K562 (cell line): ENCODE measurements at regions not wholly inside any gene's neighbourhood (a gene's known extent, or its start where the extent isn't known, plus 50 kb on each side); places are given as distances from the start of the nearest gene placed in this dataset.
"Not testable (repeated sequence)": the region's sequence is repeated elsewhere in the genome, so short reads cannot be mapped to it uniquely, and the experiment has no call there.

Source experiments
- ATAC-seq: fragments of 200-7000 bp; cut with Tn5 transposase; 3 replicates; pipeline ENCODE4 v1.9.1; 2020; ENCODE audit warnings: moderate library complexity
- BruUV-seq: library from RNA; stranded (reverse); fragments of 400-500 nt; replicated peaks from 2 replicates; lab custom pipeline; 2021; lab: Mats Ljungman, UMichigan
- CTCF ChIA-PET: fragments of 300-600 bp; formaldehyde crosslinking; extraction: SDS; loops from one replicate; lab custom pipeline; 2021; ENCODE audit warnings: low intra/inter-chr PET ratio; lab: Yijun Ruan, JAX
- POLR2A ChIA-PET: fragments of 300-600, 350-650 bp; sonication (Branson Sonifier 250); formaldehyde crosslinking; extraction: SDS; loops from one replicate; lab custom pipeline; 2021; ENCODE audit warnings: antibody characterized with exemption, inconsistent platforms; lab: Yijun Ruan, JAX
- DNase-seq, 4 experiments: peaks; one replicate each; pipeline versions ENCODE4 v3.0.0 to v3.0.0-alpha.2; 2011 to 2018; ENCODE audit warnings: low spot score in 3 of 4, mixed read lengths in 3 of 4; ENCODE audit errors: extremely low read depth in 1 of 4
- FAIRE-seq: peaks from 2 replicates; lab custom pipeline; 2011; peaks lifted over from hg19 to GRCh38; lab: Jason Lieb, UNC
- H2AFZ ChIP-seq: 2 replicates; pipeline ENCODE4 v1.6.0; 2011; ENCODE audit warnings: low read depth, low read length, control low read depth, inconsistent platforms
- H3K27ac ChIP-seq: fragments of 200-600 bp; 3 replicates; pipeline ENCODE4 v1.8.0; 2011; ENCODE audit warnings: low read depth, mild to moderate bottlenecking, control low read depth, inconsistent platforms, low read length, moderate library complexity, mixed read lengths; ENCODE audit errors: extremely low read depth
- H3K27me3 ChIP-seq, 2 experiments: fragments of 300-600 bp in 1 of 2; 2 replicates in 1 of 2; 3 replicates in 1 of 2; pipeline versions ENCODE4 v1.6.0 to v1.8.0; 2011; ENCODE audit warnings: inconsistent platforms in 2 of 2, low read length in 2 of 2, mild to moderate bottlenecking in 1 of 2, mixed read lengths in 1 of 2, moderate library complexity in 1 of 2; ENCODE audit not compliant: control insufficient read depth in 2 of 2, insufficient read depth in 2 of 2
- H3K36me3 ChIP-seq: fragments of 300-600 bp; 3 replicates; pipeline ENCODE4 v1.8.0; 2011; ENCODE audit warnings: mild to moderate bottlenecking, low read length, inconsistent platforms; ENCODE audit not compliant: control insufficient read depth, insufficient read depth
- H3K4me1 ChIP-seq, 2 experiments: fragments of 200-600 bp in 1 of 2; replicated peaks in 1 of 2; 2 replicates in 1 of 2; 3 replicates in 1 of 2; pipeline versions ENCODE4 v1.5.1 to v1.8.0; 2011; ENCODE audit warnings: inconsistent platforms in 2 of 2, low read length in 2 of 2, mild to moderate bottlenecking in 1 of 2, mixed read lengths in 1 of 2, moderate library complexity in 1 of 2; ENCODE audit not compliant: control insufficient read depth in 2 of 2, insufficient read depth in 2 of 2
- H3K4me2 ChIP-seq: 2 replicates; pipeline ENCODE4 v1.6.1; 2011; ENCODE audit warnings: low read length, control low read depth, inconsistent platforms, mixed read lengths; ENCODE audit not compliant: insufficient read depth
- H3K4me3 ChIP-seq: fragments of 200-600 bp; sonication (generic), shearing (Covaris generic); 2 replicates; pipeline ENCODE4 v1.5.1; 2016; ENCODE audit warnings: control low read depth, inconsistent platforms
- H3K79me2 ChIP-seq: fragments of 200-600 bp; 3 replicates; pipeline ENCODE4 v1.8.0; 2011; ENCODE audit warnings: low read length, inconsistent platforms; ENCODE audit not compliant: control insufficient read depth, insufficient read depth
- H3K9ac ChIP-seq, 2 experiments: 2 replicates each; pipeline versions ENCODE4 v1.6.0 to v1.6.1; 2011; ENCODE audit warnings: low read depth in 2 of 2, low read length in 2 of 2, control low read depth in 1 of 2, inconsistent platforms in 1 of 2, mild to moderate bottlenecking in 1 of 2, mixed read lengths in 1 of 2; ENCODE audit not compliant: insufficient read depth in 1 of 2
- H3K9me1 ChIP-seq: one replicate; pipeline ENCODE4 v1.6.0; 2011; ENCODE audit warnings: inconsistent platforms, mild to moderate bottlenecking, low read length, moderate library complexity; ENCODE audit not compliant: control insufficient read depth, insufficient read depth
- H3K9me3 ChIP-seq: replicated peaks from 2 replicates; pipeline ENCODE4 v1.5.1; 2011; ENCODE audit warnings: low read depth, low read length, inconsistent platforms; ENCODE audit not compliant: control insufficient read depth, insufficient read depth
- H4K20me1 ChIP-seq: replicated peaks from 2 replicates; pipeline ENCODE4 v1.6.1; 2011; ENCODE audit warnings: low read length, inconsistent platforms, mixed read lengths; ENCODE audit not compliant: control insufficient read depth, insufficient read depth
- POLR2A ChIP-seq: fragments of 450-650 bp; conservative IDR thresholded peaks from 2 replicates; pipeline ENCODE4 v1.6.1; 2016
- POLR2B ChIP-seq: fragments of 450-650 bp; IDR thresholded peaks from 2 replicates; pipeline ENCODE4 v1.6.1; 2018; ENCODE audit warnings: low read depth; ENCODE audit not compliant: partially characterized antibody
- POLR2G ChIP-seq: fragments of 200-400 bp; formaldehyde crosslinking; IDR thresholded peaks from 2 replicates; pipeline ENCODE4 v1.6.1; 2017; ENCODE audit warnings: low read depth, mild to moderate bottlenecking, antibody characterized with exemption, low read length, moderate library complexity
- WGBS: fragments of 100-300 bp; shearing (Covaris generic); methylation state at CpG from one replicate; pipeline ENCODE4 v1.1.6; 2016; ENCODE audit warnings: low coverage, mixed read lengths; ENCODE audit not compliant: insufficient coverage; ENCODE audit errors: missing lambda C conversion rate; 5-methylcytosine and 5-hydroxymethylcytosine counted together
- in situ Hi-C: fragments of 300-500 bp; cut with MboI; formaldehyde crosslinking; loops from 4 replicates; pipeline ENCODE4 v1.15.0; 2018; ENCODE audit warnings: inconsistent platforms, mixed read lengths
- intact Hi-C: fragments of 100-400 bp; cut with micrococcal nuclease; formaldehyde crosslinking; loops from 2 replicates; pipeline ENCODE4 v1.14.2; 2022

- POLR2A ChIA-PET, result not testable (repeated sequence)
These were observed 59.5 kb upstream of the APOD start for GRCh38 chr3:195643245-195643644.

GRCh38 chr3:195642311-195642710 lies 58.6 kb upstream of the APOD start:
- H4K20me1 ChIP-seq, H3K4me2 ChIP-seq, DNase-seq, H3K9me3 ChIP-seq, ATAC-seq, H2AFZ ChIP-seq, CTCF ChIA-PET, POLR2A ChIA-PET, intact Hi-C loops, FAIRE-seq, H3K9ac ChIP-seq, H3K9me1 ChIP-seq, in situ Hi-C loops, BruUV-seq, H3K4me3 ChIP-seq, H3K4me1 ChIP-seq, H3K27ac ChIP-seq, H3K27me3 ChIP-seq: not testable (repeated sequence)
- TF ChIP-seq POLR2G (0 out of 2 replicates have a peak, but pooled peaks have one; percentile 47), POLR2B (peak; percentile 28), POLR2A (peak; percentile 50; the same call in 1 of the 2 replicates)
- WGBS, result 85% methylated on average over 15 of the region's 15 CpGs
- H3K79me2 ChIP-seq, result peaks cover 12% of the 10 kb centered on the region
- H3K36me3 ChIP-seq, result peaks cover 16% of the 10 kb centered on the region; the same call in 2 of the 3 replicates

More at GRCh38 chr3:195643245-195643644, 59.5 kb upstream of the APOD start:
- H3K9me3 ChIP-seq, ATAC-seq, BruUV-seq, H3K79me2 ChIP-seq, in situ Hi-C loops, FAIRE-seq, intact Hi-C loops, H3K27ac ChIP-seq, CTCF ChIA-PET, H3K36me3 ChIP-seq, H2AFZ ChIP-seq, H4K20me1 ChIP-seq, H3K9ac ChIP-seq, H3K4me1 ChIP-seq, H3K9me1 ChIP-seq, H3K4me2 ChIP-seq, DNase-seq, H3K4me3 ChIP-seq, H3K27me3 ChIP-seq: not testable (repeated sequence)
- WGBS, result 78% methylated on average over 11 of the region's 11 CpGs

- ATAC-seq, H3K4me1 ChIP-seq, FAIRE-seq, H2AFZ ChIP-seq, H3K27ac ChIP-seq, DNase-seq, H3K27me3 ChIP-seq, BruUV-seq, H3K9ac ChIP-seq, H4K20me1 ChIP-seq, H3K4me2 ChIP-seq, H3K9me1 ChIP-seq, intact Hi-C loops, POLR2A ChIA-PET, H3K9me3 ChIP-seq, CTCF ChIA-PET, H3K4me3 ChIP-seq: not testable (repeated sequence)
- in situ Hi-C loops, result loop anchor here (5.0 kb wide), 1 partner anchor 314 kb away; no protein-coding TSS in a partner anchor
- H3K36me3 ChIP-seq, result peaks cover 16% of the 10 kb centered on the region; the same call in 2 of the 3 replicates
- H3K79me2 ChIP-seq, result peaks cover 19% of the 10 kb centered on the region
- 88% methylated on average over 5 of the region's 10 CpGs for WGBS
These were observed 54.7 kb upstream of the APOD start for GRCh38 chr3:195638456-195638855.
